NT2/D1 (cell line): ENCODE measurements at regions not wholly inside any gene's neighbourhood (a gene's known extent, or its start where the extent isn't known, plus 50 kb on each side); places are given as distances from the start of the nearest gene placed in this dataset.

ENCODE experiments used
- DNase-seq: peaks from one replicate; pipeline ENCODE4 v3.0.0-alpha.2; 2011; ENCODE audit warnings: low read depth, low spot score
- H3K27me3 ChIP-seq: 2 replicates; pipeline ENCODE4 v1.6.0; 2011; ENCODE audit warnings: mild to moderate bottlenecking; ENCODE audit not compliant: insufficient read length, insufficient read depth
- H3K36me3 ChIP-seq: 2 replicates; pipeline ENCODE4 v1.6.1; 2011; ENCODE audit warnings: mild to moderate bottlenecking, low read length, mixed read lengths; ENCODE audit not compliant: insufficient read depth, insufficient read length
- H3K4me1 ChIP-seq: 2 replicates; pipeline ENCODE4 v1.5.1; 2011; ENCODE audit not compliant: insufficient read depth, insufficient read length
- H3K4me3 ChIP-seq: 2 replicates; pipeline ENCODE4 v1.5.1; 2011; ENCODE audit warnings: low read depth; ENCODE audit not compliant: insufficient read length
- H3K9ac ChIP-seq: 2 replicates; pipeline ENCODE4 v1.6.0; 2011; ENCODE audit warnings: low read depth; ENCODE audit not compliant: insufficient read length
- H3K9me3 ChIP-seq: 2 replicates; pipeline ENCODE4 v1.5.1; 2011; ENCODE audit warnings: mild to moderate bottlenecking, low read length; ENCODE audit not compliant: insufficient read depth
- SUZ12 ChIP-seq: IDR thresholded peaks from 2 replicates; pipeline ENCODE4 v1.6.1; 2011; ENCODE audit not compliant: insufficient read length, insufficient read depth; ENCODE audit errors: extremely low read depth
- YY1 ChIP-seq: IDR thresholded peaks from 2 replicates; pipeline ENCODE4 v1.6.1; 2011; ENCODE audit not compliant: insufficient read length, insufficient read depth
- ZNF274 ChIP-seq: IDR thresholded peaks from 2 replicates; pipeline ENCODE4 v1.6.1; 2011; ENCODE audit warnings: mild to moderate bottlenecking, low read depth, low read length

DNA sequence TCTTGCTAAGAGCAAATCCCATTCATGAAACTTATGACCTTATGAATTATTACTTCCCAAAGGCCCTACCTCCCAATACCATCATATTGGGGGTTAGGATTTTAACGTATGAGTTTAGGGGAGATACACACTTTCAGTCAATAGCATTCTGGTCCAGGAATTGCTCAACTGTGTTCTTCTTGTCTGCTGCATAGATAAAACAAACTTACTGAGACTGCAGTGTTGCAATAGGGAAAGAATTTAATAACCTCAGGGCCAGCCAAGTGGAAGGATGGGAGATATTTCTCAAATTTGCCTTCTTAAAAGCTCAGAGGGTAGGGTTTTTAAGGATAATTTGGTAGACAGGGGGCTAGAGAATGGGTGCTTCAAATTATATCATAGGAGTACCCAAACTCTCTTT lies 625.8 kb downstream of the OTOL1 start:
- TF ChIP-seq YY1, result no peak
- TF ChIP-seq SUZ12, result no peak
- TF ChIP-seq ZNF274, result no peak
- no peaks in the 10 kb centered on the region for H3K9me3 ChIP-seq
- no peaks in the 10 kb centered on the region for H3K27me3 ChIP-seq
- no peaks in the 10 kb centered on the region for H3K4me1 ChIP-seq
- DNase-seq, result no peak
- no peak overlapping the region for H3K9ac ChIP-seq
- no peak overlapping the region for H3K4me3 ChIP-seq
- H3K36me3 ChIP-seq, result no peaks in the 10 kb centered on the region

DNA sequence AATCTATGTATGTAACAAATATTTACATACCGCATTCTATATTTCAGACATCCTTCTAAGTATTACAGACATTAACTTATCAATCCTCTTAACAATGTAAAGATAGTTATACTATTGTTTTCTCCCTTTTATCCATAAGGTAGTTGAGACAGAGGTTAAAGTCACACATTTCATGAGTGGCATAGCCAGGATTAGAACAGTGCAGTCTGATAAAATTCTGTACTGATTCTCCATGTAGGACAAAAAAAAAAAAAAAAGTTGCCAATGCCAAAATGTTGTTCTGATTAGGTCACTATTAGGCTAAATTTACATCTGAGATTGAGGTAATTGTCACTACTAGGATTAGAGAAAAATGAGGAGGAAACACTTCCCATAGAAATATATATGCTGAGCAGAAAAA lies 629.2 kb downstream of the OTOL1 start:
- Histone ChIP-seq H3K4me3 (no peak overlapping the region), H3K9me3 (no peaks in the 10 kb centered on the region), H3K27me3 (no peaks in the 10 kb centered on the region), H3K4me1 (no peaks in the 10 kb centered on the region), H3K9ac (no peak overlapping the region), H3K36me3 (no peaks in the 10 kb centered on the region)
- no peak for DNase-seq
- TF ChIP-seq SUZ12, result no peak
- no peak for TF ChIP-seq YY1
- TF ChIP-seq ZNF274, result no peak

DNA sequence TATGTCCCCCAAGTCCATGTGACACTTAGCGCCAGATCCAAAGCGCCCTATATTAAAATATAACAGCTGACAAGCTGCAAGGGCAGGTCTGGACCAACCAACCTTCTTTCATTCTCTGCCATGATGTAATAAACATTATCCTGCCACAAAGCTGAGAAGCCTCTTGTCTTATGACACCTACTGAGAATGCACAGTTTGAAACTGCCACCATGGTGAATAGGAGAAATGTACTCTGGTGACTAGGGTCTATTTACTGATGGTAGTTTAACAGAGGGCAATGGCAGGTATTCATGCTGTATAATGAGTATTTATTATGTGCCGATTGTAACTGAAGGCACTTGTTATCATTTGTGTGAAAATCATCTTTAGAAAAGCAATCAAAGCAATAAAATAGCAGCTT lies 634.0 kb downstream of the OTOL1 start:
- H3K9ac ChIP-seq, result no peak overlapping the region
- H3K27me3 ChIP-seq, result no peaks in the 10 kb centered on the region
- H3K9me3 ChIP-seq, result no peaks in the 10 kb centered on the region
- no peak for TF ChIP-seq SUZ12
- TF ChIP-seq ZNF274, result no peak
- TF ChIP-seq YY1, result no peak
- no peak overlapping the region for H3K4me3 ChIP-seq
- no peak for DNase-seq
- H3K4me1 ChIP-seq, result no peaks in the 10 kb centered on the region
- no peaks in the 10 kb centered on the region for H3K36me3 ChIP-seq

DNA sequence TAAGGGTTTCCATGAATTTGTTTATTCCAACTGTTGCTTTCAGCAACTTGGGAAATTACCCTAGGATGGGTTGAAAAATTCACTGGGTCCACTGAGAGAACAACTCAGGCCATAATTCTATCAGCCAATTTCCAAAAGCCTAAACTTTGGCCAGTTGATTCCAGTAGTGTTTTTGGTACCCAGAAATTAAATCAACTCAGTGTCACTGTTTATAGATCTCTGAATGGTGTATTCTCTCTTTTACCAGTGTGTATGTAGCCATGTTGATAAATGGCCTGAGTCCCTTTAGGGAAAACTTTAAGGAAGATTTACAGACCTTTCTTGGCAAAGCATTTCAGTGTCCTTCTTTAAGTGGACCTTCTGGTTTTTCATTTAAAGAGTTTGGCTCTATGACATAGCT lies 636.4 kb downstream of the OTOL1 start:
- no peak overlapping the region for H3K9ac ChIP-seq
- H3K9me3 ChIP-seq, result no peaks in the 10 kb centered on the region
- no peak for TF ChIP-seq ZNF274
- no peak for TF ChIP-seq YY1
- no peak for TF ChIP-seq SUZ12
- no peaks in the 10 kb centered on the region for H3K27me3 ChIP-seq
- no peak for DNase-seq
- H3K4me3 ChIP-seq, result no peak overlapping the region
- H3K4me1 ChIP-seq, result no peaks in the 10 kb centered on the region
- no peaks in the 10 kb centered on the region for H3K36me3 ChIP-seq

DNA sequence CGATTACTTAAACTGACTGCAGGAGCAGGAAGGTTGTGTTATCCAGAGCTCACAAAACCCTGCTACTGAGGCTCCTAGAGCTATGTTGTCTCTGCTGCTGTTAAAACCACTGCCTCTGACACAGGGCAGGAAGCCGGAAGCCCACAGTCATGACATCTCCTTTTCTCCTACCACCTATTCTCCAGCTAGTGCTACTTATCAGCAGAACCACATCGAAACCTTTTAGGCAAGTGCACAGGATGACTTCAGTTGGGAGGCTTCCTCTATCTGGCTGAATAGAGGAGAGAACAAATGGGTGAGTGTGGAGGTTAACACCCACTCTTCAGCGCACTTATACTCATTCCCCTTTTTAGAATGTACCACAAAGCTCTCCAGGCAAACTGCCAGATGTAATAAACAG lies 638.0 kb downstream of the OTOL1 start:
- TF ChIP-seq ZNF274, result no peak
- H3K9me3 ChIP-seq, result no peaks in the 10 kb centered on the region
- H3K4me3 ChIP-seq, result no peak overlapping the region
- no peak overlapping the region for H3K9ac ChIP-seq
- no peaks in the 10 kb centered on the region for H3K4me1 ChIP-seq
- no peaks in the 10 kb centered on the region for H3K27me3 ChIP-seq
- no peak for DNase-seq
- no peaks in the 10 kb centered on the region for H3K36me3 ChIP-seq

DNA sequence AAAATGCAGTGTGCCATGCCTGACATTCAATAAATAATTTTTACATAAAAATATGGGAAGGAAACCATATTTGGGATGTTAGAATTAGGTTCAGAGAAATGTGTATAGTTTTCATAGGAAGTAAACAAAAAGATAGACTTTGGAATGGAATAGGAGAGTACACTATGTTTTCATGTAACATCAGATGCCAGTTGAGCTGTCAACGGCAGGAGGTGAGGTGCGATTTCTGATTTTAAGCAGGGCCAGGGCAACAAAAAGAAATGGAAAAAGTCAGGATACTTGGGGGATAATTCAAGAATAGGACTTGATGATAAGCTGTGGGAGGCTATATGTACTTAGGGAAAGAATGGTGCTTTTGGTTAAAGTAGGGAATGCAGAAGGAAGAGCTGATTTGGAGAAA lies 639.5 kb downstream of the OTOL1 start:
- no peaks in the 10 kb centered on the region for H3K9me3 ChIP-seq
- TF ChIP-seq SUZ12 (no peak), ZNF274 (no peak), YY1 (no peak)
- H3K4me1 ChIP-seq, result no peaks in the 10 kb centered on the region
- no peak overlapping the region for H3K4me3 ChIP-seq
- no peaks in the 10 kb centered on the region for H3K36me3 ChIP-seq
- H3K9ac ChIP-seq, result no peak overlapping the region
- DNase-seq, result no peak
- no peaks in the 10 kb centered on the region for H3K27me3 ChIP-seq

DNA sequence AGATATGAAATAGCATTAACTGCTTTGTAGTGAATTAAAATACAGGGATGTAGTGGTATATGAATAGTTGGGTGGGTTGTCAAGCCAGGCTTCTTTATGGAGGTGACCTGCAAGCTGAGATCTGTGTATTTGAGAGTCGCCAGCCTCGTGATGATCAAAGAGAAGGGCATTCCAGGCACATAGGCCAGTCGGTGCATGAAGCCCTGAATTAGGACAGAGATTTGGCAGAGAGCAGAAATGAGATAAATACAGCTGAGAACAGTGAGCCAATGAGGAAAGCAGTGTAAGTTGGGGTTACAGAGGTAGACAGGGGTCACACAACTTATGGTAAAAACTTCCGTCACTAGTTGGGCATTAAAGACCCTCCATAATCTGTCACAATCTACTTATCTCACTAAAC lies 641.9 kb downstream of the OTOL1 start:
- Histone ChIP-seq H3K9ac (no peak overlapping the region), H3K27me3 (no peaks in the 10 kb centered on the region), H3K9me3 (no peaks in the 10 kb centered on the region), H3K4me1 (no peaks in the 10 kb centered on the region), H3K36me3 (no peaks in the 10 kb centered on the region), H3K4me3 (no peak overlapping the region)
- TF ChIP-seq SUZ12 (no peak), YY1 (no peak), ZNF274 (no peak)
- no peak for DNase-seq

DNA sequence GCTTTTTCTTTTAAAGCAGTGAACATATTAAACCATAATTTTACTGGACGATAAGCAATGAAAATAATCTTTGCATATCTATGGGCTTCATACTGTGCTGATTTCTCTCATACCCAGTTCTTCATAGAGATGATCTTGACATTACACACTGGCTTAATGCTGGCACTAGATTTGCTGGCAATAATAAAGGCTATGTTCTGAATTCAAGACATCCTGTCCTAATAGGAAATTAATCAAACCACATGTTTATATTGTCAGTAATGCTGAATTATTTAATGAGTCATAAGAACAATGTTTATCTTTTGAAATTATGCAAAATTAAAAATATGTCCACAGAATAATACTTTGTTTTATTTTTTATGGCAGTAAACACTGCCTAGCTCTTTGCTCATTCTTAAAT lies 643.2 kb downstream of the OTOL1 start:
- Histone ChIP-seq H3K9me3 (no peaks in the 10 kb centered on the region), H3K9ac (no peak overlapping the region), H3K4me1 (no peaks in the 10 kb centered on the region), H3K36me3 (no peaks in the 10 kb centered on the region), H3K4me3 (no peak overlapping the region), H3K27me3 (no peaks in the 10 kb centered on the region)
- no peak for DNase-seq
- TF ChIP-seq ZNF274 (no peak), YY1 (no peak), SUZ12 (no peak)
